HepG2 (cell line): ENCODE measurements at regions not wholly inside any gene's neighbourhood (a gene's known extent, or its start where the extent isn't known, plus 50 kb on each side); places are given as distances from the start of the nearest gene placed in this dataset.

Experiments
- ATAC-seq: fragments of 200-7000 bp; cut with Tn5 transposase; 3 replicates; pipeline ENCODE4 v1.9.1; 2020; ENCODE audit warnings: mild to moderate bottlenecking, moderate library complexity
- BruUV-seq: library from RNA; stranded (reverse); fragments of 400-500 nt; replicated peaks from 2 replicates; lab custom pipeline; 2021; lab: Mats Ljungman, UMichigan
- CTCF ChIA-PET: fragments of 300-600 bp; formaldehyde crosslinking; extraction: SDS; loops from one replicate; lab custom pipeline; 2021; ENCODE audit warnings: low total read pairs, inconsistent platforms, low intra/inter-chr PET ratio; lab: Yijun Ruan, JAX
- POLR2A ChIA-PET: fragments of 350-600 bp; sonication (Branson Sonifier 250); formaldehyde crosslinking; loops from one replicate; lab custom pipeline; 2020; ENCODE audit warnings: antibody characterized with exemption, inconsistent platforms; lab: Yijun Ruan, JAX
- DNase-seq: peaks from one replicate; pipeline ENCODE4 v3.0.0-alpha.2; 2015; ENCODE audit warnings: low spot score
- FAIRE-seq: peaks from 3 replicates; lab custom pipeline; 2011; peaks lifted over from hg19 to GRCh38; lab: Jason Lieb, UNC
- H2AFZ ChIP-seq: one replicate; pipeline ENCODE4 v1.6.1; 2011; ENCODE audit warnings: low read length, inconsistent platforms
- H3K27ac ChIP-seq: fragments of 300-600 bp; 3 replicates; pipeline ENCODE4 v1.8.0; 2011; ENCODE audit warnings: mixed run types, mild to moderate bottlenecking, mixed read lengths, low read length, inconsistent platforms; ENCODE audit not compliant: insufficient read depth; ENCODE audit errors: extremely low read length
- H3K27me3 ChIP-seq, 2 experiments: fragments of 200-600 bp in 1 of 2; 2 replicates in 1 of 2; 3 replicates in 1 of 2; pipeline versions ENCODE4 v1.6.0 to v1.8.0; 2011; ENCODE audit warnings: low read length in 2 of 2, mild to moderate bottlenecking in 2 of 2, moderate library complexity in 2 of 2, inconsistent platforms in 1 of 2; ENCODE audit not compliant: insufficient read depth in 2 of 2, control insufficient read depth in 1 of 2
- H3K36me3 ChIP-seq, 2 experiments: fragments of 200-600 bp in 1 of 2; replicated peaks in 1 of 2; 2 replicates in 1 of 2; 3 replicates in 1 of 2; pipeline versions ENCODE4 v1.5.1 to v1.8.0; 2011; ENCODE audit warnings: low read length in 2 of 2, inconsistent platforms in 1 of 2; ENCODE audit not compliant: insufficient read depth in 2 of 2, control insufficient read depth in 1 of 2
- H3K4me1 ChIP-seq: 2 replicates; pipeline ENCODE4 v1.5.1; 2012; ENCODE audit warnings: low read length, inconsistent platforms; ENCODE audit not compliant: insufficient read depth
- H3K4me2 ChIP-seq: 2 replicates; pipeline ENCODE4 v1.6.0; 2011; ENCODE audit warnings: low read depth, low read length, inconsistent platforms
- H3K4me3 ChIP-seq, 3 experiments: fragments of 200-600 bp in 1 of 3; sonication (generic), shearing (Covaris generic) in 1 of 3; replicated peaks in 1 of 3; 2 replicates each; pipeline ENCODE4 v1.5.1; 2011 to 2016; ENCODE audit warnings: low read length in 3 of 3, inconsistent platforms in 2 of 3, low read depth in 2 of 3, mild to moderate bottlenecking in 2 of 3, control low read depth in 1 of 3, mixed read lengths in 1 of 3; ENCODE audit not compliant: insufficient read depth in 1 of 3
- H3K79me2 ChIP-seq: one replicate; pipeline ENCODE4 v1.6.1; 2011; ENCODE audit warnings: low read length, inconsistent platforms; ENCODE audit not compliant: insufficient read depth
- H3K9ac ChIP-seq: 2 replicates; pipeline ENCODE4 v1.6.0; 2011; ENCODE audit warnings: mild to moderate bottlenecking, low read depth, low read length, inconsistent platforms; ENCODE audit not compliant: insufficient read depth
- H3K9me3 ChIP-seq: 2 replicates; pipeline ENCODE4 v1.5.1; 2012; ENCODE audit warnings: mild to moderate bottlenecking, low read length
- H4K20me1 ChIP-seq: 2 replicates; pipeline ENCODE4 v1.6.0; 2011; ENCODE audit warnings: inconsistent platforms, mild to moderate bottlenecking, low read length, moderate library complexity; ENCODE audit not compliant: insufficient read depth
- ATAD3A ChIP-seq: sonication (generic); formaldehyde crosslinking; IDR thresholded peaks from 2 replicates; pipeline ENCODE4 v1.4.0; 2020; ENCODE audit warnings: missing genetic modification reagents
- BRD4 ChIP-seq: sonication (generic); formaldehyde crosslinking; IDR thresholded peaks from 2 replicates; pipeline ENCODE4 v1.4.0; 2020; ENCODE audit warnings: missing genetic modification reagents
- IKZF4 ChIP-seq: sonication (generic); formaldehyde crosslinking; IDR thresholded peaks from 2 replicates; pipeline ENCODE4 v1.5.1; 2020; ENCODE audit warnings: borderline replicate concordance, mild to moderate bottlenecking, low read depth, missing genetic modification reagents; ENCODE audit errors: not compliant biosample characterization
- ZNF382 ChIP-seq: sonication (generic); formaldehyde crosslinking; IDR thresholded peaks from 2 replicates; pipeline ENCODE4 v1.5.0; 2020; ENCODE audit warnings: missing genetic modification reagents, mild to moderate bottlenecking, borderline replicate concordance
- WGBS: methylation state at CpG from one replicate; pipeline ENCODE4 v1.1.6; 2017; ENCODE audit warnings: low lambda C conversion rate; 5-methylcytosine and 5-hydroxymethylcytosine counted together
- in situ Hi-C: cut with HindIII; loops from 2 replicates; pipeline ENCODE4 v1.10.0; 2017; ENCODE audit warnings: low pct_unique_long_range_greater_than_20kb; ENCODE audit not compliant: extremely low pct_ligation_motif_present
- intact Hi-C: fragments of 100-400 bp; cut with micrococcal nuclease; formaldehyde crosslinking; loops from one replicate; pipeline ENCODE4 v1.10.0; 2022; ENCODE audit not compliant: unreplicated experiment
- TF ChIP-seq, protein P1 (sequence below): sonication (generic); formaldehyde crosslinking; IDR thresholded peaks from 2 replicates; pipeline ENCODE4 v1.4.0; 2020; ENCODE audit warnings: missing genetic modification reagents
- TF ChIP-seq, protein P2 (sequence below): sonication (generic); formaldehyde crosslinking; IDR thresholded peaks from 2 replicates; pipeline ENCODE4 v1.4.0; 2020; ENCODE audit warnings: low read depth, mild to moderate bottlenecking, missing genetic modification reagents

DNA sequence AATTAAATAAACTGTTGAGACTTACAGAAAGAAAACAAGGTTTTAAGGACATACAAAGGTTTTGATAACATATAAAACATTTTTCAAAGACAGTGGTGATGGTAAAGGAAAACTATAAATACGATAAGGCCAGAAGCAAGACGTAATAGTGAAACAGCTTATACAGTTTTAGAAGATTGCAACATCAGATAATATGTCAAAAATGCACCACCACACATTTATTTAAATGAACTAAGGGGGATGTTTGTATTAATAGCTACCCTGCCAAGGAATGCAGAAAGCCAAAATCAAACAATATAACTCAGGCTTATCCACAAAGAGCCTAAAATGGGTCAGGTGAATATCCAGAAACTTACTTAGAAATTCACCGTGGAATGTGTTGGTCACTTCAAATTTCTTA is 981.6 kb upstream of the FAT3 start (continued):
- TF ChIP-seq, protein P1, sequence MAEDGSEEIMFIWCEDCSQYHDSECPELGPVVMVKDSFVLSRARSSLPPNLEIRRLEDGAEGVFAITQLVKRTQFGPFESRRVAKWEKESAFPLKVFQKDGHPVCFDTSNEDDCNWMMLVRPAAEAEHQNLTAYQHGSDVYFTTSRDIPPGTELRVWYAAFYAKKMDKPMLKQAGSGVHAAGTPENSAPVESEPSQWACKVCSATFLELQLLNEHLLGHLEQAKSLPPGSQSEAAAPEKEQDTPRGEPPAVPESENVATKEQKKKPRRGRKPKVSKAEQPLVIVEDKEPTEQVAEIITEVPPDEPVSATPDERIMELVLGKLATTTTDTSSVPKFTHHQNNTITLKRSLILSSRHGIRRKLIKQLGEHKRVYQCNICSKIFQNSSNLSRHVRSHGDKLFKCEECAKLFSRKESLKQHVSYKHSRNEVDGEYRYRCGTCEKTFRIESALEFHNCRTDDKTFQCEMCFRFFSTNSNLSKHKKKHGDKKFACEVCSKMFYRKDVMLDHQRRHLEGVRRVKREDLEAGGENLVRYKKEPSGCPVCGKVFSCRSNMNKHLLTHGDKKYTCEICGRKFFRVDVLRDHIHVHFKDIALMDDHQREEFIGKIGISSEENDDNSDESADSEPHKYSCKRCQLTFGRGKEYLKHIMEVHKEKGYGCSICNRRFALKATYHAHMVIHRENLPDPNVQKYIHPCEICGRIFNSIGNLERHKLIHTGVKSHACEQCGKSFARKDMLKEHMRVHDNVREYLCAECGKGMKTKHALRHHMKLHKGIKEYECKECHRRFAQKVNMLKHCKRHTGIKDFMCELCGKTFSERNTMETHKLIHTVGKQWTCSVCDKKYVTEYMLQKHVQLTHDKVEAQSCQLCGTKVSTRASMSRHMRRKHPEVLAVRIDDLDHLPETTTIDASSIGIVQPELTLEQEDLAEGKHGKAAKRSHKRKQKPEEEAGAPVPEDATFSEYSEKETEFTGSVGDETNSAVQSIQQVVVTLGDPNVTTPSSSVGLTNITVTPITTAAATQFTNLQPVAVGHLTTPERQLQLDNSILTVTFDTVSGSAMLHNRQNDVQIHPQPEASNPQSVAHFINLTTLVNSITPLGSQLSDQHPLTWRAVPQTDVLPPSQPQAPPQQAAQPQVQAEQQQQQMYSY (CRISPR knock-in tag), result no peak
- no peak for TF ChIP-seq ZNF382 (CRISPR knock-in tag)

DNA sequence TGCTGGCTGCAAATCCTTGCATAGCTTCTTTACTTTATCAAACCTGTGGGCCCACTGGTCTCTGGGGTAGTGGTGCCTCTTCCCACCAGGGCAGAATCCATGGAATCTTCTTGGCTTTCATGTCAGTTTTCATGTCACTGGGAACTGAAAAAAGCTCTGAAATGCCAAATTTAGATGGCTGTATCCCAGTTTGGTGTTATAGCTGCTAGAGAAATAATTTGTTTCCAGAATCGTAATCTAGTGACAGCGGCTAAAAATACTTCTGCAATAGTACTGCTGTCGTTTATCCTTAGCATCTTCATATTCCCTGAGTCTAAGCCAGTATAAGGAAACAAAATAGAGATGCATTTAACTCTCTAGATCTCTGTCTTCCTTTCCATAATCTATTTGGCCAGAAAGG is 983.4 kb upstream of the FAT3 start:
- in situ Hi-C loops, result no loop called here

More for the DNA sequence above, 983.4 kb upstream of the FAT3 start:
- Histone ChIP-seq H2AFZ (no peak overlapping the region), H3K9ac (no peak overlapping the region), H3K9me3 (no peaks in the 10 kb centered on the region), H3K79me2 (no peaks in the 10 kb centered on the region), H3K4me1 (no peaks in the 10 kb centered on the region), H4K20me1 (no peaks in the 10 kb centered on the region), H3K4me2 (no peak overlapping the region), H3K36me3 (no peaks in the 10 kb centered on the region), H3K4me3 (no peak overlapping the region), H3K27ac (no peak overlapping the region), H3K27me3 (no peaks in the 10 kb centered on the region; a peak in 1 of 5 replicates)
- 36% methylated on average over 3 of the region's 3 CpGs for WGBS
- no peak for FAIRE-seq
- no peak for DNase-seq
- TF ChIP-seq ATAD3A (no peak), BRD4 (CRISPR knock-in tag) (no peak), IKZF4 (CRISPR knock-in tag) (no peak)
- TF ChIP-seq, protein P2, sequence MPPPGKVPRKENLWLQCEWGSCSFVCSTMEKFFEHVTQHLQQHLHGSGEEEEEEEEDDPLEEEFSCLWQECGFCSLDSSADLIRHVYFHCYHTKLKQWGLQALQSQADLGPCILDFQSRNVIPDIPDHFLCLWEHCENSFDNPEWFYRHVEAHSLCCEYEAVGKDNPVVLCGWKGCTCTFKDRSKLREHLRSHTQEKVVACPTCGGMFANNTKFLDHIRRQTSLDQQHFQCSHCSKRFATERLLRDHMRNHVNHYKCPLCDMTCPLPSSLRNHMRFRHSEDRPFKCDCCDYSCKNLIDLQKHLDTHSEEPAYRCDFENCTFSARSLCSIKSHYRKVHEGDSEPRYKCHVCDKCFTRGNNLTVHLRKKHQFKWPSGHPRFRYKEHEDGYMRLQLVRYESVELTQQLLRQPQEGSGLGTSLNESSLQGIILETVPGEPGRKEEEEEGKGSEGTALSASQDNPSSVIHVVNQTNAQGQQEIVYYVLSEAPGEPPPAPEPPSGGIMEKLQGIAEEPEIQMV (CRISPR knock-in tag), result no peak
- no peak for ATAC-seq
- CTCF ChIA-PET, result no interaction called here
- intact Hi-C loops, result loop anchor here (10.0 kb wide), 1 partner anchor 606 kb away; no protein-coding TSS in a partner anchor
- POLR2A ChIA-PET, result no interaction called here
- BruUV-seq, result no TSS peak
